ENCODE measurements at regions not wholly inside any gene's neighbourhood (a gene's known extent, or its start where the extent isn't known, plus 50 kb on each side); places are given as distances from the start of the nearest gene placed in this dataset.

DNA sequence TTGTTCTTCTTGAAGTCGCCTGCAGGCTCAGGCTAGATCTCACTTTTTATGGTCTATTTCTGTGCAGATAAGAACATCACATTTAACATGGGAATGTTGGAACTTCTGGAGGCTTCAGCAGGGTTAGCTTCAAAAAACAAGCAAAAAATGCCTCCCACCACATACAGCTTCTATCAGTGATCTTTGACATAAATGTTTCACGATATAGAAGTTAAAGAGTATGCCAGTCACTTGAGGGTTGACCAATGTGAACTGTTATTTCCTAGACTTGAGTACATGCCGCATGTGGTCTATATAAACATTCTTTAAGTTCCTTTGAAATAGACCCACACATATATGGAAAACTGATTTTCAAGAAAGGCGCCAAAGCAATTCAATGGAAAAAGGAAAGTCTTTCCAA lies 219.2 kb upstream of the KLF14 start:
- TF ChIP-seq EZH2 (IDR thresholded peaks at IDR 0.05; ENCODE audit: borderline replicate concordance, low read depth, low read length, poor library complexity, severe bottlenecking): no peak
- TF ChIP-seq, protein P1, sequence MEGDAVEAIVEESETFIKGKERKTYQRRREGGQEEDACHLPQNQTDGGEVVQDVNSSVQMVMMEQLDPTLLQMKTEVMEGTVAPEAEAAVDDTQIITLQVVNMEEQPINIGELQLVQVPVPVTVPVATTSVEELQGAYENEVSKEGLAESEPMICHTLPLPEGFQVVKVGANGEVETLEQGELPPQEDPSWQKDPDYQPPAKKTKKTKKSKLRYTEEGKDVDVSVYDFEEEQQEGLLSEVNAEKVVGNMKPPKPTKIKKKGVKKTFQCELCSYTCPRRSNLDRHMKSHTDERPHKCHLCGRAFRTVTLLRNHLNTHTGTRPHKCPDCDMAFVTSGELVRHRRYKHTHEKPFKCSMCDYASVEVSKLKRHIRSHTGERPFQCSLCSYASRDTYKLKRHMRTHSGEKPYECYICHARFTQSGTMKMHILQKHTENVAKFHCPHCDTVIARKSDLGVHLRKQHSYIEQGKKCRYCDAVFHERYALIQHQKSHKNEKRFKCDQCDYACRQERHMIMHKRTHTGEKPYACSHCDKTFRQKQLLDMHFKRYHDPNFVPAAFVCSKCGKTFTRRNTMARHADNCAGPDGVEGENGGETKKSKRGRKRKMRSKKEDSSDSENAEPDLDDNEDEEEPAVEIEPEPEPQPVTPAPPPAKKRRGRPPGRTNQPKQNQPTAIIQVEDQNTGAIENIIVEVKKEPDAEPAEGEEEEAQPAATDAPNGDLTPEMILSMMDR (conservative IDR thresholded peaks at IDR 0.05; ENCODE audit: low read depth, low read length): no peak

Data from A673 (cell line).